GM12891 (cell line): ENCODE measurements at regions not wholly inside any gene's neighbourhood (a gene's known extent, or its start where the extent isn't known, plus 50 kb on each side); places are given as distances from the start of the nearest gene placed in this dataset.
A peak's percentile ranks its signal among the peaks of the same experiment; 100 is the strongest.

Experiments
- DNase-seq: peaks from one replicate; pipeline ENCODE4 v3.0.0; 2011; ENCODE audit warnings: low spot score; ENCODE audit not compliant: insufficient read length
- FAIRE-seq: peaks from 2 replicates; lab custom pipeline; 2011; peaks lifted over from hg19 to GRCh38; lab: Jason Lieb, UNC
- PAX5 ChIP-seq: IDR thresholded peaks from 2 replicates; pipeline ENCODE4 v1.6.1; 2011; ENCODE audit warnings: low read length, moderate library complexity, mild to moderate bottlenecking; ENCODE audit not compliant: insufficient read depth, severe bottlenecking
- POLR2A ChIP-seq: IDR thresholded peaks from 2 replicates; pipeline ENCODE4 v1.6.1; 2011; ENCODE audit warnings: low read depth, low read length, control low read depth
- POLR2AphosphoS5 ChIP-seq: IDR thresholded peaks from 2 replicates; pipeline ENCODE4 v1.6.1; 2011; ENCODE audit warnings: low read depth, low read length, control low read depth
- POU2F2 ChIP-seq: IDR thresholded peaks from 2 replicates; pipeline ENCODE4 v1.6.1; 2011; ENCODE audit warnings: low read depth, mild to moderate bottlenecking, control low read depth, low read length, moderate library complexity
- SPI1 ChIP-seq: IDR thresholded peaks from 2 replicates; pipeline ENCODE4 v1.6.1; 2011; ENCODE audit warnings: low read depth, low read length, control low read depth
- TAF1 ChIP-seq: IDR thresholded peaks from 2 replicates; pipeline ENCODE4 v1.6.1; 2011; ENCODE audit warnings: low read depth, low read length, control low read depth

- TF ChIP-seq POLR2A = no peak
- TF ChIP-seq PAX5 = no peak
- TF ChIP-seq POU2F2 = no peak
- no peak for TF ChIP-seq TAF1
- TF ChIP-seq POLR2AphosphoS5 = no peak
- TF ChIP-seq SPI1 = no peak
- DNase-seq = no peak
- FAIRE-seq = no peak
Measured at GRCh38 chr12:107461222-107461975, 224.2 kb upstream of the PWP1 start.

GRCh38 chr12:107462428-107463332, 222.9 kb upstream of the PWP1 start:
- TF ChIP-seq POLR2A = no peak
- no peak for TF ChIP-seq SPI1
- no peak for TF ChIP-seq PAX5
- TF ChIP-seq POLR2AphosphoS5 = no peak
- no peak for TF ChIP-seq POU2F2
- no peak for TF ChIP-seq TAF1
- peak; percentile 82 for FAIRE-seq
- no peak for DNase-seq

- DNase-seq (no peak), FAIRE-seq (no peak)
- TF ChIP-seq POLR2AphosphoS5 (no peak), PAX5 (no peak), POU2F2 (no peak), POLR2A (no peak), SPI1 (no peak), TAF1 (no peak)
Measured at GRCh38 chr12:107464644-107465043, 221.0 kb upstream of the PWP1 start.

GRCh38 chr12:107465625-107466024, 220.0 kb upstream of the PWP1 start:
- DNase-seq = no peak
- TF ChIP-seq POU2F2 = no peak
- TF ChIP-seq POLR2A = no peak
- no peak for TF ChIP-seq POLR2AphosphoS5
- TF ChIP-seq PAX5 = no peak
- TF ChIP-seq TAF1 = no peak
- no peak for TF ChIP-seq SPI1
- no peak for FAIRE-seq

GRCh38 chr12:107467716-107468115, 217.9 kb upstream of the PWP1 start:
- TF ChIP-seq POLR2AphosphoS5 (no peak), SPI1 (no peak), POU2F2 (no peak), TAF1 (no peak), POLR2A (no peak), PAX5 (no peak)
- no peak for DNase-seq
- no peak for FAIRE-seq

- FAIRE-seq = no peak
- no peak for TF ChIP-seq SPI1
- TF ChIP-seq PAX5 = no peak
- TF ChIP-seq TAF1 = no peak
- TF ChIP-seq POLR2AphosphoS5 = no peak
- no peak for TF ChIP-seq POLR2A
- no peak for TF ChIP-seq POU2F2
- no peak for DNase-seq
Measured at GRCh38 chr12:107468182-107468581, 217.4 kb upstream of the PWP1 start.

- DNase-seq = no peak
- TF ChIP-seq SPI1 (no peak), POLR2A (no peak), POU2F2 (no peak)
- no peak for FAIRE-seq
Measured at GRCh38 chr12:107469011-107469410, 216.6 kb upstream of the PWP1 start.

GRCh38 chr12:107470645-107471044, 215.0 kb upstream of the PWP1 start:
- FAIRE-seq = no peak
- DNase-seq = no peak

GRCh38 chr12:107472308-107472707, 213.3 kb upstream of the PWP1 start:
- no peak for DNase-seq
- no peak for TF ChIP-seq SPI1
- TF ChIP-seq POU2F2 = no peak
- TF ChIP-seq TAF1 = no peak
- TF ChIP-seq POLR2A = no peak
- no peak for TF ChIP-seq POLR2AphosphoS5
- no peak for TF ChIP-seq PAX5
- FAIRE-seq = no peak

More at GRCh38 chr12:107470645-107471044, 215.0 kb upstream of the PWP1 start:
- TF ChIP-seq PAX5 (no peak), SPI1 (no peak), TAF1 (no peak), POLR2AphosphoS5 (no peak), POU2F2 (no peak), POLR2A (no peak)
